ENCODE measurements at regions not wholly inside any gene's neighbourhood (a gene's known extent, or its start where the extent isn't known, plus 50 kb on each side); places are given as distances from the start of the nearest gene placed in this dataset.

- no peak for DNase-seq (ENCODE audit: low spot score)
Measured at GRCh38 chr1:56390934-56391731, 188.2 kb downstream of the PLPP3 start.

GRCh38 chr1:56390232-56390867 is 189.0 kb downstream of the PLPP3 start:
- no peak for DNase-seq (ENCODE audit: low spot score)

- DNase-seq (ENCODE audit: low spot score): no peak
Measured at GRCh38 chr1:56389813-56390212, 189.6 kb downstream of the PLPP3 start.

GRCh38 chr1:56387071-56387740 is 192.2 kb downstream of the PLPP3 start:
- no peak for DNase-seq (ENCODE audit: low spot score)

- no peak for DNase-seq (ENCODE audit: low spot score)
Measured at GRCh38 chr1:56385314-56385713, 194.0 kb downstream of the PLPP3 start.

- DNase-seq (ENCODE audit: low spot score): no peak
Measured at GRCh38 chr1:56382929-56383328, 196.4 kb downstream of the PLPP3 start.

GRCh38 chr1:56380531-56380930 is 198.8 kb downstream of the PLPP3 start:
- no peak for DNase-seq (ENCODE audit: low spot score)

- DNase-seq (ENCODE audit: low spot score): no peak
Measured at GRCh38 chr1:56378341-56379070, 200.9 kb downstream of the PLPP3 start.

GRCh38 chr1:56377431-56377830 is 201.9 kb downstream of the PLPP3 start:
- no peak for DNase-seq (ENCODE audit: low spot score)

GRCh38 chr1:56376188-56376984 is 203.0 kb downstream of the PLPP3 start:
- no peak for DNase-seq (ENCODE audit: low spot score)

- no peak for DNase-seq (ENCODE audit: low spot score)
Measured at GRCh38 chr1:56375326-56375804, 204.0 kb downstream of the PLPP3 start.

- no peak for DNase-seq (ENCODE audit: low spot score)
Measured at GRCh38 chr1:56374026-56374974, 205.1 kb downstream of the PLPP3 start.

- DNase-seq (ENCODE audit: low spot score): no peak
Measured at GRCh38 chr1:56370513-56370912, 208.8 kb downstream of the PLPP3 start.

GRCh38 chr1:56363007-56363770 is 216.2 kb downstream of the PLPP3 start:
- no peak for DNase-seq (ENCODE audit: low spot score)

- no peak for DNase-seq (ENCODE audit: low spot score)
Measured at GRCh38 chr1:56360021-56360420, 219.3 kb downstream of the PLPP3 start.

GRCh38 chr1:56359056-56359455 is 220.3 kb downstream of the PLPP3 start:
- no peak for DNase-seq (ENCODE audit: low spot score)

GRCh38 chr1:56357927-56358690 is 221.3 kb downstream of the PLPP3 start:
- DNase-seq (ENCODE audit: low spot score): no peak

- DNase-seq (ENCODE audit: low spot score): no peak
Measured at GRCh38 chr1:56356376-56356990, 222.9 kb downstream of the PLPP3 start.

All from CD4-positive, alpha-beta T cell treated with Interleukin-6 at 100 ng/mL for 8 hours (primary cell).